ENCODE measurements at regions not wholly inside any gene's neighbourhood (a gene's known extent, or its start where the extent isn't known, plus 50 kb on each side); places are given as distances from the start of the nearest gene placed in this dataset.

DNA sequence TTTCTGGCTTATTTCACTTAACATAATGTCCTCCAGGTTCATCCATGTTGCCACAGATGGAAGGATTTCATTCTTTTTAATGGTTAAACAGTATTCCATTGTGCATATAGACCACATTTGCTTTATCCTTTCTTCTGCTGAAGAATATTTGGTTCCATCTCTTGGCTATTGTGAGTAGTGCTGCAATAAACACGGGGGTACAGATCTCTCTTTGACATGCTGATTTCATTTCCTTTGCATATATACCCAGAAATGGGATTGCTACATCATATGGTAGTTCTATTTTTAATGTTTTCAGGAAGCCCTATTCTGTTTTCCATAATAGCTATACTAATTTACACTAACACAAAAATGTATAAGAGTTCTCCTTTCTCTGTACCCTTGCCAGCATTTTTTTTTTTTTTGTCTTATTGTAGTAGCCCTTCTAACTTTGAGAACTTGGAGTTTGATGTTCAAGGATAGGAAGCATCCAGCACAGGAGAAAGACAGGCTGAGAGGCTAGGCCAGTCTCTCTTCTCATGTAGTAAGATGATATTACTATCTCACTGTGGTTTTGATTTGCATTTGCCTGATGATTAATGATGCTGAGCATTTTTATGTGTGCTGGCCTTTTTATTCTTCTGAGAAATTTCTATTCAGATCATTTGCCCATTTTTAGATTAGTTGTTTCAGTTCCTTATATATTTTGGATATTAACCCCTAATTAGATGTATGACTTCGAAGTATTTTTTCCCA lies 592.2 kb upstream of the ZNF608 start:
- intact Hi-C loops (cut with DNase I; ENCODE audit: low total_unique reads): no loop called here
- DNase-seq: no peak
- H3K27me3 ChIP-seq: no peaks in the 10 kb centered on the region
- no peaks in the 10 kb centered on the region for H3K9me3 ChIP-seq
- H3K36me3 ChIP-seq: no peaks in the 10 kb centered on the region
- in situ Hi-C loops (cut with MboI; ENCODE audit: low pct_ligation_motif_present in 1 of 4, low pct_unique_long_range_greater_than_20kb in 1 of 4, low sequenced_read_pairs in 3 of 4): no loop called here
- H3K27ac ChIP-seq: no peak overlapping the region
- WGBS, 2 donors (ENCODE audit: low coverage in 1 of 2): 71 to 82% methylated on average over 2 of the region's 2 CpGs
- H3K4me3 ChIP-seq: no peak overlapping the region
- no peaks in the 10 kb centered on the region for H3K4me1 ChIP-seq
- TF ChIP-seq EP300 (IDR thresholded peaks at IDR 0.05; ENCODE audit: low read depth): no peak
- TF ChIP-seq POLR2AphosphoS5 (IDR thresholded peaks at IDR 0.05): no peak
- TF ChIP-seq POLR2A (IDR thresholded peaks at IDR 0.05): no peak
- TF ChIP-seq, protein P1, sequence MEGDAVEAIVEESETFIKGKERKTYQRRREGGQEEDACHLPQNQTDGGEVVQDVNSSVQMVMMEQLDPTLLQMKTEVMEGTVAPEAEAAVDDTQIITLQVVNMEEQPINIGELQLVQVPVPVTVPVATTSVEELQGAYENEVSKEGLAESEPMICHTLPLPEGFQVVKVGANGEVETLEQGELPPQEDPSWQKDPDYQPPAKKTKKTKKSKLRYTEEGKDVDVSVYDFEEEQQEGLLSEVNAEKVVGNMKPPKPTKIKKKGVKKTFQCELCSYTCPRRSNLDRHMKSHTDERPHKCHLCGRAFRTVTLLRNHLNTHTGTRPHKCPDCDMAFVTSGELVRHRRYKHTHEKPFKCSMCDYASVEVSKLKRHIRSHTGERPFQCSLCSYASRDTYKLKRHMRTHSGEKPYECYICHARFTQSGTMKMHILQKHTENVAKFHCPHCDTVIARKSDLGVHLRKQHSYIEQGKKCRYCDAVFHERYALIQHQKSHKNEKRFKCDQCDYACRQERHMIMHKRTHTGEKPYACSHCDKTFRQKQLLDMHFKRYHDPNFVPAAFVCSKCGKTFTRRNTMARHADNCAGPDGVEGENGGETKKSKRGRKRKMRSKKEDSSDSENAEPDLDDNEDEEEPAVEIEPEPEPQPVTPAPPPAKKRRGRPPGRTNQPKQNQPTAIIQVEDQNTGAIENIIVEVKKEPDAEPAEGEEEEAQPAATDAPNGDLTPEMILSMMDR (IDR thresholded peaks at IDR 0.05): no peak

DNA sequence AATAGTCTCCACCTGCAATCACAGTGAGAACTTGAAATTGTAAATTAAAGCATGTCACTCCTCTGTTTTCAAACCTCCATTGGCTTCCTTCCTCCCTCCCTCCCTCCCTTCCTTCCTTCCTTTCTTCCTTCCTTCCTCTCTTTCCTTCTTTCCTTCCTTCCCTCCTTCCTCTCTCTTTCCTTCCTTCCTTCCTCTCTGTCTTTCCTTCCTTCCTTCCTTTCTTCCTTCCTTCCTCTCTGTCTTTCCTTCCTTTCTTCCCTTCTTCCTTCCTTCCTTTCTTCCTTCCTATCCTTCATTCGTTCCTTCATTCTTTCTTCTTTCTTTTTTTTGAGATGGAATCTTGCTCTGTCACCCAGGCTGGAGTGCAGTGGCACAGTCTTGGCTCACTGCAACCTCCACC lies 595.0 kb upstream of the ZNF608 start:
- 72 to 80% methylated on average over 1 of the region's 1 CpG for WGBS, 2 donors (ENCODE audit: low coverage in 1 of 2)
- intact Hi-C loops (cut with DNase I; ENCODE audit: low total_unique reads): no loop called here
- Histone ChIP-seq H3K4me3 (no peak overlapping the region), H3K36me3 (no peaks in the 10 kb centered on the region), H3K4me1 (no peaks in the 10 kb centered on the region), H3K27ac (no peak overlapping the region), H3K9me3 (no peaks in the 10 kb centered on the region), H3K27me3 (no peaks in the 10 kb centered on the region)
- DNase-seq: no peak
- in situ Hi-C loops (cut with MboI; ENCODE audit: low pct_ligation_motif_present in 1 of 4, low pct_unique_long_range_greater_than_20kb in 1 of 4, low sequenced_read_pairs in 3 of 4): no loop called here
- no peak for TF ChIP-seq POLR2AphosphoS5 (IDR thresholded peaks at IDR 0.05)
- no peak for TF ChIP-seq EP300 (IDR thresholded peaks at IDR 0.05; ENCODE audit: low read depth)
- TF ChIP-seq POLR2A (IDR thresholded peaks at IDR 0.05): no peak
- TF ChIP-seq, protein P1 (IDR thresholded peaks at IDR 0.05): no peak

DNA sequence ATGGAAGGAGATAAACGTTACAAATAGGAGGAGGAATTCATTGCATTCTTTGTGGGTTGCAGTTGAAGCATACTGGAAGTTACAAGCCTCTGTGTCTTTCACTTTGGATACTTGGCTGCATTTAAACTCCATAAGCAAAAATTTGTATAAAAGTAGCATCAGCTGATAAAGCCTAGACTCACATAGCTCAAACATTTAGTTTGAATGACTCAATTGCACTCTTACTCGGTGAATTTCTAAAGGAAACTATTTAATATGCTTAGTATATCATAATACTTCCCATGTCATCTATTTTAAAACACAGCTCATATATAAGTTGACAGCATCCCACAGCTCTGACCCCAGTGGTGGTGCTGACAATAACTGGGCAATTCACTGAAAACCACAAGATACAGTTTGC lies 596.6 kb upstream of the ZNF608 start:
- H3K4me3 ChIP-seq: no peak overlapping the region
- H3K36me3 ChIP-seq: no peaks in the 10 kb centered on the region
- no peak for TF ChIP-seq POLR2AphosphoS5 (IDR thresholded peaks at IDR 0.05)
- TF ChIP-seq, protein P1 (IDR thresholded peaks at IDR 0.05): no peak
- TF ChIP-seq EP300 (IDR thresholded peaks at IDR 0.05; ENCODE audit: low read depth): no peak
- no peak for TF ChIP-seq POLR2A (IDR thresholded peaks at IDR 0.05)
- H3K27me3 ChIP-seq: no peaks in the 10 kb centered on the region
- DNase-seq: no peak
- in situ Hi-C loops (cut with MboI; ENCODE audit: low pct_ligation_motif_present in 1 of 4, low pct_unique_long_range_greater_than_20kb in 1 of 4, low sequenced_read_pairs in 3 of 4): no loop called here
- intact Hi-C loops (cut with DNase I; ENCODE audit: low total_unique reads): no loop called here
- H3K27ac ChIP-seq: no peak overlapping the region
- no peaks in the 10 kb centered on the region for H3K4me1 ChIP-seq
- 39 to 65% methylated on average over 2 of the region's 2 CpGs for WGBS, 2 donors (ENCODE audit: low coverage in 1 of 2)
- H3K9me3 ChIP-seq: no peaks in the 10 kb centered on the region

DNA sequence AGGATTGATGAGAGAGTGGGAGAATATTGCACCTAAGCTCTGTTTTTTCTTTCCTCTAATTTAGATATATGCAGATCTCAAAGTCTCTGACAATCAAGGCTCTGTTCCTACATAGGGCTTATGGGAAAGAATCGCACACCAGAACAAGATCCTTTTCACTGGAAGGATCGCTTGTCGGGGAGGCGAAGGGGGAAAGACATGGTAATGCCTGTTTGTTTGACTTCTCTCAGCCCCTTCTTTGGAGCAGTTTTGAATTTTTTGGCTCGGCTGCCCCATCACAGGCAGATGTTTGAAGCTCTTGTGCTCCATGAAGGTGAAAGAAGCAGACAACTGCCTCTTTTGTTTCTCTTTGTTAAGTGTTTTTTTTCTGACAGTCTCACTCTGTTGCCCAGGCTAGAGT lies 599.9 kb upstream of the ZNF608 start:
- H3K27ac ChIP-seq: no peak overlapping the region
- no peak overlapping the region for H3K4me3 ChIP-seq
- in situ Hi-C loops (cut with MboI; ENCODE audit: low pct_ligation_motif_present in 1 of 4, low pct_unique_long_range_greater_than_20kb in 1 of 4, low sequenced_read_pairs in 3 of 4): no loop called here
- no peak for TF ChIP-seq POLR2AphosphoS5 (IDR thresholded peaks at IDR 0.05)
- TF ChIP-seq, protein P1 (IDR thresholded peaks at IDR 0.05): no peak
- TF ChIP-seq EP300 (IDR thresholded peaks at IDR 0.05; ENCODE audit: low read depth): no peak
- TF ChIP-seq POLR2A (IDR thresholded peaks at IDR 0.05): no peak
- 90 to 95% methylated on average over 3 to 5 of the region's 5 CpGs for WGBS, 2 donors (ENCODE audit: low coverage in 1 of 2)
- H3K27me3 ChIP-seq: no peaks in the 10 kb centered on the region
- DNase-seq: no peak
- no peaks in the 10 kb centered on the region for H3K9me3 ChIP-seq
- H3K36me3 ChIP-seq: no peaks in the 10 kb centered on the region
- peaks cover 0 to 9% (median 0%) of the 10 kb centered on the region in 4 donors for H3K4me1 ChIP-seq
- intact Hi-C loops (cut with DNase I; ENCODE audit: low total_unique reads): no loop called here
